DMS79 treated with DMSO at 0.1 percent for 48 hours (cell line): ENCODE measurements at regions not wholly inside any gene's neighbourhood (a gene's known extent, or its start where the extent isn't known, plus 50 kb on each side); places are given as distances from the start of the nearest gene placed in this dataset.
"Not testable (repeated sequence)": the region's sequence is repeated elsewhere in the genome, so short reads cannot be mapped to it uniquely, and the experiment has no call there.

Experiments
- DNase-seq: peaks from one replicate; lab custom pipeline; 2025; lab: John Stamatoyannopoulos, UW

DNA sequence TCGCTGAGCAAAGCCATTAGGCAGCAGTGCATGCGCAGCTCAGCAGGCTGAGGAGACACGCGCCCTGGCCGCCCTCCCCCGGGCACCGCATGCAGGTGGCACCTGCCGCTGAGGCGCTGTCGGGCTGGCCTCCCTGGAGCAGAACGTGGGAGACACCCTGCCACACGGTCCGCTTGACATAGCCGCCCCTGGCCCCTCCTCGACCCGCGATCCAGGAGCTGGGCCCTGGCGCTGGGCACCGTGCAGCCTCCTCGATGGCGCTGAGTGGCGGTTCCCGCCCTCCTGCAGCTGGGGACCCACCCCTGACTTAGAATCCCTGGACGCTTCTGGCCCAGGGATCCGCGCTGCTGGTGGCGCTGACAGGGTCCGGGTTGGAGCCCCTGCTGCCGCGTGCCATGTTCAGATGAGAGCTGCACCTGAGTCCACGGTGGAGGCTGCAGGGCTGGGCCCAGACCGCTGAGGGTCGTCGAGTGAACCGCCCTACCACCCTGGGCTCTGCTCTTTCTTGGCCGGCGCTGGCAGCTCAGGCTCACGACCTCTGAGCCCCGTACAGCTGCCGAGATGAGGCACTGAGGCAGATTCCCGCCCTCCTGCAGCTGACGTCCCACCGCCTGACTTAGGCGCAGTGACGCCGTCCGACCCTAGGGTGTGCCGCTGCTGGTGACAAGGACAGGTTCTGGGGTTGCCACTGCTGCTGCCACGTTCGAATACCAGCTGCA, 116.8 kb downstream of the OR13A1 start:
- no peak for DNase-seq

DNA sequence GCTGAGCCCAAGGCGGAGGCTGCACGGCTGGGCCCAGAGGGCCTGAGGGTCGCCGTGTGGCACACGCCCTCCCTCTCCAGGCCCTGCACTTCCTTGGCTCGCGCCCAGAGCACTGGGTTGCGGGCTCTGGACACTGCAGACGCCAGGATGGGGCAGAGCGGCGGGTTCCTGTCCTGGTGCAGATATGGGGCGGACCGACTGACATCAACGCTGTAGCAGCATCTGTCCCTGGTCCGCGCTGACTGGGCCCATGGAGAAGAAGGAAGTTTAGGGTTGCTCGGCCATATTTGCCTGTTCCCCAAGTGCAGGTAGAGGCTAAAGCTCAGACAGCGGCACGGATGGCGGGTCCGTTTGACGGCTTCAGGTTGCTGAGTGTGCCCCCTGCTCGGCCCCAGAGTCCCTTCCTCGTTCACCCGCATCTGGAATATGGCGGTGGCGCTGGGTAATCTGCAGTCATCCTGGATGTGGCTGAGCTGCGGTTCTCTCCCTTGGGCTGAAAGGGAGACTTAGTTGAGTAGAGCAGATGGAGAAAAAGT, 116.1 kb downstream of the OR13A1 start:
- DNase-seq: no peak

DNA sequence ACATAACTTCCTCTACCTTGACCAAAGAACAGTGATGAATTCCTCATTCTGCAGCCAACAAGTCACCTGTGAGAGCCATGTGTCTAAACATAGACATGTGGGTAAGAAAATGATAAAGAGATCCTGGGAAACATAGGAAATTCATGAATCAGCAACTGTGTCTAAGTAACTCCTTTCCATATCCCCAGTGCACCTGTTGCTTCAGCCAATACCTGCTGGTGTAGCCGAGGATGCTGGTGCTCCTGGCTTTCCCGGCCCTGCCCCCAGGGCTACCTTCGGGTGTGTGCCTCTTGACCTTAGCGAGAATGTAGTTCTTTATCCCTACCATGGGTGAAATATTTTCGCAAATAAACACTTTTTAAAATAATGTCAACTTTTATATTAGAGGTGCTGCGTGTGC, 114.1 kb downstream of the OR13A1 start:
- no peak for DNase-seq

DNA sequence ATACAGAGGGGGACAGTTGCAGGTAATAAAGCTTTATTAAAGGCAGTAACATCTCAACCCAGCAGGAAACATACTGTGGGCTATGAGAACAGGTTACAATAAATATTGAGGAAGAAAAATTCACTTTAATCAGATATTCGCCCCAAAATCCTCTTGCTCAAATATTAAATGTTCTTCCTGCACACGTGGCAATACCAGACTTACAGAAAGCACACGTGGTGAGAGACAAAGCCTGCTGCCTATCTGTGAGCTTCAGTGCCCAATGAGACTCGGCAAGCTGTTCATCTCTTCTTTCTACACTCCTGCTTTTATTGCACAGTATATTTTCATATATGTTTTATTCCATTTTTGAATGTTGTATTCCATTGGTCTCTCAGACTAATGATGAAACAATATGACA, 113.2 kb downstream of the OR13A1 start:
- no peak for DNase-seq

DNA sequence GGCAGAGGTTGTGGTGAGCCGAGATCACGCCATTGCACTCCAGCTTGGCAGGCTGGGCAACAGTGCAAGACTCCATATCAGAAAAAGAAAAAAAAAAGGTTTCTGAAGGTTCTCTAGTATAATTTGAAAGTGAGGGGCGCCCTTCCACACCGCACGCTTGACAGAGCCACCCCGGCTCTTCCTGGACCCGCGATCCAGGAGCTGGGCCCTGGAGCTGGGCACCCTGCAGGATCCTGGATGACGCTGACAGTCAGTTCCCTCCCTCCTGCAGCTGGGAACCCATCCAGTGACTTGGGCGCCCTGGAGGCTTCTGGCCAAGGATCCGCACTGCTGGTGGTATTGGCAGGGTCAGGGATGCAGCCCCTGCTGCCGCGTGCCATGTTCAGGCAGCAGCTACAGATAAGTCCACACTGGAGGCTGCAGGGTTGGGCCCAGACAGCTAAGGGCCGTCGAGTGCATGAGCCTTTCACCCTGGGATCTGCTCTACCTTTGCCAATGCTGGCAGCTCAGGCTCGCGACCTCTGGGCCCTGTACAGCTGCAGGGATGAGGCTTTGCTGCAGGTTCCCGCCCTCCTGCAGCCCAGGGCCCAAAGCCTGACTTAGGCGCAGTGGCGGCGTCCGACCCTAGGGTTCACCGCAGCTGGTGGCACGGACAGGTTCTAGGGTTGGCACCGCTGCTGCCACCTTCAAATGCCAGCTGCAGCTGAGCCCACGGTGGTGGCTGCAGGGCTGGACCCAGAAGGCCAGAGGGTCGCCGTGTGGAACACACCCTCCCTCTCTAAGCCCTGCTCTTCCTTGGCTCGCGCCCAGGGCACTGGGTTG, 110.2 kb downstream of the OR13A1 start:
- DNase-seq: no peak

DNA sequence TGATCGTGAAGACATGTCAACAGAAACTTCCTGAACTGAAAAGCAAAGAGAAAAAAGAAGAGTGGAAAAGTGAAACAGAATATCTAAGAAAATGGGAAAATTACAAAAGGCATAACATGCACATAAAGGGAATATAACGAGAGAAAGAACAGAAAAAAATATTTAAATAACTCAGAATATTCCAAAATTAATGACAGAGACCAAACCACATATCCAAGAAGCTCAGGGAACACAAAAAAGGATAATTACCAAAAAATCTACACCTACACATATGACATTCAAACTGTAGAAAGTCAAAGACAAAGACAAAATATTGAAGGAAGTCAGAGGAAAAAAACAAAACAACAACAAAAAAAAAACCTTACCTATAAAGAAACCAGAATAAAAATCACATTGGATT, 105.5 kb downstream of the OR13A1 start:
- no peak for DNase-seq

DNA sequence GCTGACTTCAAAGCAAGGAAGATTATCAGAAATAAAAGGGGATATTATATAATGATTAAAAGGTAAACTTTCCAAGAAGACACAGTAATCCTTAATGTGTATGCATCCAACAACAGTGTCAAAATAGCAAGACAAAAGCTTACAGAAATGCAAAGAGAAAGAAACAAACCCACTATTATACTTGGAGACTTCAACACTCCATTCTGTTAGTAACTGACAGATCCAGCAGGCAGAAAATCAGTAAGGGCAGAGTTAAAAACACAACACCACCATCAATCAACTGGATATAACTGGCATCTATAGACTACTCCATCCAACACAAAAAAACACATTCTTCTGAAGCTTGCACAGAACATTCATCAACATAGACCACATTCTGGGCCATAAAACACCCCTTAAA, 103.8 kb downstream of the OR13A1 start:
- no peak for DNase-seq

DNA sequence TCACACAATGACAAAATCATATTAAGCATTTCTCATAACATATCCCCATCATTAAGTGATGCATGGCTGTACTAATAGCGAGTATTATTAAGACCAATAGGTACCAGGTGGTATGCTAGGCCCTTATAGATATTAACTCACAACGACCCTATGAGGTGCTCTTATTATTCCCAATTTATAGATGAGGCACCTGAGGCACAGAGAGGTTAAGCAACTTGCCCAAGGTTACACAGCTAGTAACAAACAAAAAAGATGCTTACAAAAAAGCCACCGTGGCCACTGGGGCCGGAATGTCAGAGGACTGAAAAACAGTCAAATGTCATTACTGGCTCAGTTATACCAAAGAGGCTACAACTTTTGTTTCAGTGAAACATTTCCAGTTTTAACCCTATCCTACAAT, 96.0 kb downstream of the OR13A1 start:
- no peak for DNase-seq

DNA sequence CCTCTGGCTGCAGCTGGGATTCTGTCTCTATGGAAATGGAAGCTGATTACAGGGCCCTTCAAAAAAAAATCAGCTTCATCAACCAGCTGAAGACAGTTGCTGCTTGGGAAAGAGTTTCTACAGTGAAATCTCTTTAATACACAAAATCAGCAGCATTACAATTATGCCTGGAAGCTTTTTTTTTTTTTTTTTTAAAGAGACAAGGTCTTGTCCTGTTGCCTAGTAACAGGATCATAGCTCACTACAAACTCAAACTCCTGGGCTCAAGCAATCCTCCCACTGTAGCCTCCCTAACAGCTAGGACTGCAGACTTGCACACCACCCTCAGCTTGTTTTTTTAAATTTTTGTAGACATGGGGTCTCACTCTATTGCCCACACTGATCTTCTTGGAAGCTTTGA, 94.5 kb downstream of the OR13A1 start:
- no peak for DNase-seq

DNA sequence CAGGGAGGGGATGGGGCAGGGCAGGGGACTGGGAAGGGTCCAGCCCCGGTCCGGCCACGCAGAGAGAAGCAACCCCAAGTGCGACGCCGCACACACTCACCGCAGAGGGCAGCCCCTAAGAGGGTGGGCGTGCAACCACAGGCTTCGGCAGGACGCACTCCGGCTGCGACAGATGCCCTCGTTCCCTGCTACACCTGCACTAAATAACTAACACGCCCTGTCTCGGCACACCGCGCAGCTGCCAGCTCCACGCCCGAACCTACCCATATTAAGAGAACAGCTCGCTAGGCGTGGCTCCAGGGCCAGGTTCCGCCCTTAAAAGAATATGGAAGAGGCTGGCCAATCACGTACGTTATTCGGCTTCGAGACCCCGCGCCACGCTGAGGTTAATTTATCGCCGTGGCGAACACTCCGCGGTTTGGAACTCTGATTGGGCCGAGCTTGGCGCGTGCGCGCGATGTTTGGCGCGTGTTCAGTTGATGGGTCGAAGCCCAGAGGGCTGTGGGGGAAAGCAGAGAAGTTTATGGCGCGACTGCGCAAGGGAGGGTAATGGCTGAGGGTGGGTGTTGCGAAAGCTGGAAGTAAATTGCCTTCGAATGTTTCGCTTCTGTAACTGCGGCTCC, 91.1 kb downstream of the OR13A1 start:
- DNase-seq: no peak

DNA sequence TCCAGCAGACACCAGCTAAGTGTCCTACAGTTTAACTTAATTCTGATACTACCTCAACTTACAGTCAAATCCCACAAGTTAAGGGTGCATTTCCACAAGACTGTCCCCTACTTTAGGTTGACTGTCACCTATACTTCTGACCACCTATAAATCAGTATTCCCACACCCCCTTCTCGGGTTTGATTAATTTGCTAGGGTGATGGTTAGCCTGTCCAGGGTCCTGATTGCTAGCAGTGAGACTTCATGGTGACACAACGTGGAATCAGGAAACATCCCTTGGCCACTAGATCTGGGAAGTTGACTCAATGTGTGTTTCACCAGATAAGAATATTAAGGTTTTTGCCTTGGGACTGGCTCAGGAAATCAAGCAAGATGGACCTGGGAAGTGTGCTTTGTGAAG, 88.4 kb downstream of the OR13A1 start:
- DNase-seq: no peak

DNA sequence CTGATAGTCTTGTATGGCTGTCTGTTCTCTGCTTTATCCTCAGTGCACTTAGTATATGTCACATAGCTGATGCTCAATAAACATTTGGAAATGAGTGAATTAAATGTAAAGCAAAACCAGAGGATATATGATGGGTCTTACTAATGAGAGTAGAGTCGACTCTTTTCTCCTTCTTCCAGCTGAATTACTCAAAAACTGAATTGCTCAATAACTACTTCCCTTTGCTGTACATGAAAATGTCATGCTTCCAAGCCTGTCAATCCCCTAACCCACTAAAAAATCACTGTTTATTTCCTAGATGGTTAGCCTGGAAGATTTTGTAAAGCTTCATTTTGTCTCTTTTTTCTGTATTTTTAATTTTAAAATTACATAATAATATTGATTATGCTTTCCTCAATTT, 88.0 kb downstream of the OR13A1 start:
- no peak for DNase-seq

DNA sequence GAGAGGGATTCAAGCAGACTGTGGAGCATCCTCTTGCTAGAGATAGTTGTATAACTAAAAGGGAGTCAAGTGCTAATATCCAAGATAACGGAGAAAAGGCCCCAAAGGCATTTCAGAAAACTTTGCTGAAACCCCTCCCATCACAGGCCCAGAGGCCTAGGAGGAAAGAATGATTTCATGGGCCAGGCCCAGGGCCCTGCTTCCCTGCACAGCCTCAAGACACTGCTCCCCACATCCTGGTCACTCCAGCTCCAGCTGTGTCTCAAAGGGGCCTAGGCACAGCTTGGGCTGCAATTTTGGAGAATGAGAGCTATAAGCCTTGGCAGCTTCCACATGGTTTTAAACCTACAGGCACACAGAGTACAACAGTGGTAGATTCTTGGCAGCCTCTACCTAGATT, 85.6 kb downstream of the OR13A1 start:
- no peak for DNase-seq

DNA sequence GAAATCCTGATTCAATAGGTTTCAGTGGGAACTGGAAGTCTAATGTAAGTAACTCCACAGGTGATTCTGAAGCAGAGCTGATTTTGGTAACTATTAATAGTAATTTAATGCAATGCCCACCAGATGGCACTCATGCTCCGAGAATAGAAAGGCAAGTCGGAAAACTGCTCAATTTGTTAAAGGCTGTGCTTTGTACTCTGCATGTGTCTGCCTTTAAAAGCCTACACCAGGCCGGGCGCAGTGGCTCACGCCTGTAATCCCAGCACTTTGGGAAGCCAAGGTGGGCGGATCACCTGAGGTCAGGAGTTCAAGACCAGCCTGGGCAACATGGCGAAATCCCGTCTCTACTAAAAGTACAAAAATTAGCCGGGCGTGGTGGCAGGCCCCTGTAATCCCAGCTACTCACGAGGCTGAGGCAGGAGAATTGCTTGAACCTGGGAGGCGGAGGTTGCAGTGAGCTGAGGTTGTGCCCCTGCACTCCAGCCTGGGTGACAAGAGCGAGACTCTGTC, 80.1 kb downstream of the OR13A1 start:
- peak; percentile 20 for DNase-seq

DNA sequence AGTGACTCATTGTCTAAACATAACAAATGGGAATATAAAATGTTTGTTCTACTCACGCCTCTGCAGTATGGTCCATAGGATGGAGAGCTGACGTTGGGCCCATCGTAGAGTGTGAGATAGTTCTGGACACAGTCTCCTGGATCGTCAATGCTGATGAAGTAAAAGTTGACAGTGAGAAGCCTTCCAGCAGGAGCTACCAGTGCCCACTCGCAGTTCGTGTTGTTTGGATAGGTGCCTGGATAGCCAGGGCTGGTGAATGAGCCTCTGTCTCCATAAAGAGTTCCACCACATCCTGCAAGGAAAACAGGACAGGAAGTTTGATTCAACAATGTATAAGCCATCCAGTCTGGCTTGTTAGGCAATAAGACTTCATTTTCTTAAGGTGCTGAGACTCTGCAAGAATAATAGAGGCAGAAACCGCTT, 79.6 kb downstream of the OR13A1 start:
- DNase-seq: no peak

DNA sequence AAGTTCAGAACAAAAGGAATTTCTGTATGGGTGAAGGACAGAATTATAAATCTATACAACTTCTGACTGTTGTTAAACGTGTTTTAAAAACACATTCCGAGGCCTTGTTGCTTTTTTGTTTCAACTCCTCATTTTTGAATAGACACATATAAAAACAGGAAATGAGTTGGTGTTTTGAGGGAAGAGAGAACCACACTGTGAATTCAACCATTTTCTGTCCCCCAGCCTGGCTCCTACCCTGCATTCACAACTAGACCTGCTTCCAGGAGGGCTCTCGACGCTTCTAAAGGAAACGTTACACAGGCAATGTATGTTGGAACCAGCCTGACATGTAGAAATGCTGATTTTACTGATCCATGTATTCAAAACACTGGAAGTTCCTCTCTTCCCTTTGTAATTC, 76.5 kb downstream of the OR13A1 start:
- DNase-seq: no peak

DNA sequence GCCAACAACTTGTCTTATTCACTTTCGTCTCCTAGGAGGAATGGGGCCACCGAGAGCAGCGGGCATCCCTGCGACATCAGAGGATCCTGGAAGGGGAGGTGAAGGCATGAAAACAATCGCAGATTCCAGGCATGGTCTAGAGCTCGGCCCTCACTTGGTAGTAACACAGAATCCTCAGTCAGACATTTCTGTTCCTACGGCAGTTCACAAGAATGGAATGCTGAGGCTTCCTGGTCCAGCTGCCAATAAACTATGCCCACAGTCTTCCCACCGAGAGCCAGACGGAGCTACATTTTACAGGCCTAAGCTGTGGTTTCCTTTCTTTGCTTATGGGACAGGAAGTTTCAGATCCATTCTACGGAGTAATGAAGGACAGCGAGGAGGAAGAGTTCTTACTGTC, 75.8 kb downstream of the OR13A1 start:
- no peak for DNase-seq

DNA sequence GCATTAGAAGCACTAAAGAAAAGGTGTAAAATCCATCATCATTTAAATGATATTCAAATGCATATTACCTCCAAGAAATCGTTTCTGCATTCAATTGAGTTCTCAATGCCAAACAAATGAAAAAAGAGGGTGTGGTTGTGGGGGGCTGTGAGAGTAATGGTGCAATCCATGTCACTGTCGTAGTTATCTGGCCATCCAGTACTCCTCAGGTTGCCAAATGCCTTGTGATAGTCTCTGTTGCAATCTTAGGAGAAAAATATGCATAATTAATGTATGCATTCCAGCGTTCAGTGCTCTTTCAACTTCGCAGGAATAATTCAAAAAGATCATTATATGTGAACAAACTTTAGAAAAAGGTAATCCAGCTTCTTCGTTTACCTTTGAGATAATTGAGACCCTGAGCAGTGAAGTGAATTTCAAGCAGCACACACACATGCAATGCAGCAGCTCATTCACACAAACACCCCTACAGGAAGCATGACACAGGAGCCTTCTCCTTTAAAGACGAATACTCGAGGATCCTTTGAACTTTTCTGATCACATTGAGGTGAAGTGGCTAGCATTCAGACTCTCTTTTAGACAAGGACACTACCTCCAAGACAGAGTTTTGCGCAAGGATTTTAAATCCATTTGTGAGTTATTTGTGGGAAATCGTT, 73.4 kb downstream of the OR13A1 start:
- DNase-seq: no peak

DNA sequence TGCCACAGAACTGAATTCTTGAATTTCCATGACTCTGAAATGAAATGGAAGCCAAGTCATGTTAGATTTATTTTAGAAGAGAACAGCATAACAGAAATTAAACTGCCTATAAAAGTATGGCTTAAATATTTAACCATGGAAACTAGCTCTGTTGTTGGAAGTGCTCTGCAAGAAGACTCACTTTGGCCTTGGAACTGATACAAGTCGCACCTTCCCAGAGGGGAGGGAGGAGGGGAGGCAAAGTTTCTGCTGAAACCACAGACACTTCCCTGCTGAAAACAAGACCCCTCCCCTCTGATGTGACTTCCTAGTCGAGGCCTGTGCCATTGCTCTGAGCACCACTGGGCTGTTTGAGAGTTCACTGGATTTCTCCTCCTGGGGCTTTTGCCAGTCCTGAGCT, 72.1 kb downstream of the OR13A1 start:
- no peak for DNase-seq

DNA sequence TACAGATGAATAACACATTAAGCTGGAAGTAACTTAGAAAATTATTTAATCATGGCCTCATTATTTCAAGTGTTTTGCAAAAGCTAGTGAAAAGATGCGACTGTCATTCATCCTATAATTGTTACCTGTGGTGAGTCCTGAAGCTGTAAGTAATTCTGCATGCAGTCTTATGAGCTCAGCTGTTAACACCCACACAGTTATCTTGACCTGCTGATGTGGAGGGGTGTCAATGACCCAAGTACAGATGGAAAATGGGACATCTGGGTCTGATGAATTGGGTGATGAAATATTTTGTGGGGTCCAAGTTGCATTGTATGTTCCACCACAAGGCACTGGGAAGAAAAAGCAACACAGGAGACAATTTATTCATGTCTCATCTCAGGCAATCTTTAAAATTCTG, 68.9 kb downstream of the OR13A1 start:
- DNase-seq: no peak

DNA sequence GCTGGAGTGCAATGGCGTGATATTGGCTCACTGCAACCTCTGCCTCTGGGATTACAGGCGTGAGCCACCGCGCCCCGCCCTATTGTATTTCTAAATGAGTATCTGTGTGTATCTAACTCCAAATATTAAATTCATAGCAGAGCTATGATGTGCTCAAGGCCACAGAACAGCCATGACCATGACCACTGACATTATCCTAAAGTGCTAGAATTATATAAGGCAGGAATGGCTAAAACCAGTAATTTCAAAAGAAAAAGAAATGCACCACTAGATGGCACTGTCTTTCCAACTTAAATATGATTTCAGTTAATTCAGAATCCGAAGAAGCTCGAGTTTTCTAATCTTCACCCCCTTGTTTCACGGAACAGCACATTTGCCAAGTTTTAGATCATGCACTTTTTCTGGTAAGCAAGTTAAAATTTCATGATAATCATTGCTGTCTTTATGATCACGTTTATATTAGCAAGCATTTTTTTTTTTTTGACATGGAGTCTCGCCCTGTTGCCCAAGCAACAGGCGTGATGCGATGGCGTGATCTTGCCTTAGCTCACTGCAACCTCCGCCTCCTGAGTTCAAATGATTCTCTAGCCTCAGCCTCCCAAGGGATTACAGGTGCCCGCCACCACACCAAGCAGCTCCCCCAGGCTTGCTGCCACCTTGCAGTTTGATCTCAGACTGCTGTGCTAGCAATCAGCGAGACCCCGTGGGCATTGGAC, 65.3 kb downstream of the OR13A1 start:
- DNase-seq: peak; percentile 28

DNA sequence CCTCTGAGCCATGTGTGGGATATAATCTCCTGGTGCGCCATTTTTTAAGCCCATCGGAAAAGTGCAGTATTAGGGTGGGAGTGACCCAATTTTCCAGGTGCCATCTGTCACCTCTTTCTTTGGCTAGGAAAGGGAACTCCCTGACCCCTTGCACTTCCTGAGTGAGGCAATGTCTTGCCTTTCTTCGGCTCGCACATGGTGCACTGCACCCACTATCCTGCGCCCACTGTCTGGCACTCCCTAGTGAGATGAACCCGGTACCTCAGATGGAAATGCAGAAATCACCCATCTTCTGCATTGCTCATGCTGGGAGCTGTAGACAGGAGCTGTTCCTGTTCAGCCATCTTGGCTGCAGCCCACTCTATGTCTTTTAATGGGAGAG, 64.7 kb downstream of the OR13A1 start:
- not testable (repeated sequence) for DNase-seq
